Peyer's patch (tissue), 4 donors: ENCODE measurements at regions not wholly inside any gene's neighbourhood (a gene's known extent, or its start where the extent isn't known, plus 50 kb on each side); places are given as distances from the start of the nearest gene placed in this dataset.
A peak's percentile ranks its signal among the peaks of the same experiment; 100 is the strongest.

ENCODE experiments used
- DNase-seq, 3 donors: peaks; one replicate each; pipeline ENCODE4 v3.0.0-alpha.2; 2017 to 2019
- H3K27ac ChIP-seq, 4 donors: fragments of 200-600 bp; sonication (generic); one replicate each; pipeline ENCODE4 v1.5.1; 2016 to 2019
- H3K27me3 ChIP-seq, 2 donors: fragments of 200-600 bp; sonication (generic); one replicate each; pipeline ENCODE4 v1.5.1; 2019
- H3K36me3 ChIP-seq, 3 donors: fragments of 200-600 bp; sonication (generic); one replicate each; pipeline ENCODE4 v1.5.1; 2016 to 2019
- H3K4me1 ChIP-seq, 4 donors: fragments of 200-600 bp; sonication (generic); one replicate each; pipeline ENCODE4 v1.5.1; 2016 to 2019
- H3K4me3 ChIP-seq, 4 donors: fragments of 200-600 bp; sonication (generic); 1 replicate in 3 of 4; 2 replicates in 1 of 4; pipeline ENCODE4 v1.5.1; 2016 to 2019; ENCODE audit warnings: mild to moderate bottlenecking in 1 of 4
- H3K9me3 ChIP-seq, 4 donors: fragments of 200-600 bp; sonication (generic); one replicate each; pipeline ENCODE4 v1.5.1; 2016 to 2019; ENCODE audit warnings: mild to moderate bottlenecking in 1 of 4
- CTCF ChIP-seq, 6 experiments: fragments of 450-650 bp in 4 of 6; fragments of 200-600 bp in 2 of 6; sonication (generic) in 1 of 6; IDR thresholded peaks; one replicate each; pipeline ENCODE4 v1.5.1; 2017 to 2019; ENCODE audit warnings: antibody characterized with exemption in 6 of 6, mild to moderate bottlenecking in 3 of 6, moderate library complexity in 1 of 6
- POLR2A ChIP-seq, 2 donors: fragments of 450-650 bp; IDR thresholded peaks; one replicate each; pipeline ENCODE4 v1.5.1; 2017; ENCODE audit warnings: antibody characterized with exemption in 2 of 2, mild to moderate bottlenecking in 2 of 2, moderate library complexity in 2 of 2

- DNase-seq = no peak
- TF ChIP-seq POLR2A (IDR thresholded peaks at IDR 0.05) (no peak), CTCF (IDR thresholded peaks at IDR 0.05) (no peak)
- no peaks in the 10 kb centered on the region for H3K4me1 ChIP-seq
These were observed 148.9 kb downstream of the BRD1 start for GRCh38 chr22:49678842-49679170.

GRCh38 chr22:49678137-49678841, 149.4 kb downstream of the BRD1 start:
- Histone ChIP-seq H3K27ac (no peak overlapping the region), H3K27me3 (no peaks in the 10 kb centered on the region), H3K36me3 (no peaks in the 10 kb centered on the region), H3K9me3 (no peaks in the 10 kb centered on the region), H3K4me1 (no peaks in the 10 kb centered on the region), H3K4me3 (no peak overlapping the region)
- DNase-seq = no peak
- TF ChIP-seq POLR2A (IDR thresholded peaks at IDR 0.05) = no peak
- no peak for TF ChIP-seq CTCF (IDR thresholded peaks at IDR 0.05)

More at GRCh38 chr22:49678842-49679170, 148.9 kb downstream of the BRD1 start:
- Histone ChIP-seq H3K27ac (no peak overlapping the region), H3K4me3 (no peak overlapping the region), H3K27me3 (no peaks in the 10 kb centered on the region), H3K9me3 (no peaks in the 10 kb centered on the region), H3K36me3 (no peaks in the 10 kb centered on the region)

DNA sequence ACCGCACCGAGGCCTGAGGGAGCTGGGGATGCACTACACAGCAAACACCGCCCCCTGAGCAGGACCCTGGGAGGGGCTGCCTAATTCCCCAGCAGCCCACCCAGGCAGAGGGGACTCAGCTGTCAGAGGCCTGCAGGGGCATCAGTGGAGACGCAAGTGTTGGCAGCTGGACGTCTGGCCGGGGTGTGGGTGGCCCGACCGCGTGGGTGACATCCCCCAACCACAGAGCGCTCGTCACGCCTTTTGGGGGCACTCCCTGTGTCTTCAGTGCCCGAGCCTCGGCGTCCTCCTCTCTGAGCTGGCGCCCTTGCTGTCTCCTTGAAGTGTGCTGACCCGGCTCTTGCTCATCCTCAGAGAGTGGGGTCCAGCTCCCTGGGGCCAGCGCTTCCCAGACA, 150.2 kb downstream of the BRD1 start:
- no peaks in the 10 kb centered on the region for H3K4me1 ChIP-seq
- TF ChIP-seq POLR2A (IDR thresholded peaks at IDR 0.05) (no peak), CTCF (IDR thresholded peaks at IDR 0.05) (no peak)
- DNase-seq = no peak
- no peaks in the 10 kb centered on the region for H3K9me3 ChIP-seq
- H3K27me3 ChIP-seq = no peaks in the 10 kb centered on the region
- no peak overlapping the region for H3K27ac ChIP-seq
- no peak overlapping the region for H3K4me3 ChIP-seq
- no peaks in the 10 kb centered on the region for H3K36me3 ChIP-seq

GRCh38 chr22:49676783-49677494, 150.7 kb downstream of the BRD1 start:
- no peaks in the 10 kb centered on the region for H3K27me3 ChIP-seq
- DNase-seq = peak in 1 of 3 donors; percentile 40
- H3K4me1 ChIP-seq = no peaks in the 10 kb centered on the region
- H3K4me3 ChIP-seq = no peak overlapping the region
- no peaks in the 10 kb centered on the region for H3K36me3 ChIP-seq
- H3K9me3 ChIP-seq = no peaks in the 10 kb centered on the region
- TF ChIP-seq CTCF (IDR thresholded peaks at IDR 0.05) = no peak
- no peak for TF ChIP-seq POLR2A (IDR thresholded peaks at IDR 0.05)
- H3K27ac ChIP-seq = no peak overlapping the region

DNA sequence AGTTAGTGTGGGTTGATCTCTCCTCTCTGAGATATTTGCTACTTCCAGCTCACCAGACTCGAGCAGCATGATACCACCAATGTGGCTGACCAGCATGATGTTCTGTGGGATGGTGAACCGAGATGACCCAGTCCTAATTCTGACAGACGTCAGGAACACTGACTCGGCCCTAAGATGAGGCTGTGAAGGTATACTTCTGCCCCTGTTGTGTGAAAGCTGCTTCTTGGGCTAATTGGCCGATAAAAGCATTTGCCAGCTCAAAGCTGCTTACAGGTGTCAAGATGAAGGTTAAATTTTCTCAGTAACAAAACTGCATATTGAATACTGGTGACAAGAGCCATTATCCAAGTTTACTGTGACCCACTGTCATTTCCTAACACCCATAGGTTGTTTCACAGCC, 151.4 kb downstream of the BRD1 start:
- DNase-seq = no peak
- Histone ChIP-seq H3K36me3 (no peaks in the 10 kb centered on the region), H3K4me1 (no peaks in the 10 kb centered on the region), H3K9me3 (no peaks in the 10 kb centered on the region), H3K27ac (no peak overlapping the region), H3K4me3 (no peak overlapping the region), H3K27me3 (no peaks in the 10 kb centered on the region)
- TF ChIP-seq POLR2A (IDR thresholded peaks at IDR 0.05) (no peak), CTCF (IDR thresholded peaks at IDR 0.05) (no peak)
